Left lung (tissue), 4 donors: ENCODE measurements at regions not wholly inside any gene's neighbourhood (a gene's known extent, or its start where the extent isn't known, plus 50 kb on each side); places are given as distances from the start of the nearest gene placed in this dataset.

Experiments used
- ATAC-seq: fragments of 200-7000 bp; cut with Tn5 transposase; one replicate; pipeline ENCODE4 v1.9.1; 2020; ENCODE audit warnings: moderate library complexity
- DNase-seq, 4 donors: peaks; one replicate each; pipeline ENCODE4 v3.0.0-alpha.2; 2013 to 2020
- H3K27ac ChIP-seq, 2 donors: fragments of 200-600 bp; sonication (generic) in 1 of 2; one replicate each; pipeline versions ENCODE4 v1.5.0 to v1.8.0; 2020 to 2021
- H3K27me3 ChIP-seq, 2 donors: fragments of 200-600 bp; sonication (generic) in 1 of 2; one replicate each; pipeline versions ENCODE4 v1.5.0 to v1.8.0; 2020 to 2021
- H3K36me3 ChIP-seq, 2 donors: fragments of 200-600 bp; sonication (generic) in 1 of 2; one replicate each; pipeline versions ENCODE4 v1.5.0 to v1.8.0; 2020 to 2021
- H3K4me1 ChIP-seq, 2 donors: fragments of 200-600 bp; one replicate each; pipeline ENCODE4 v1.8.0; 2021
- H3K4me3 ChIP-seq, 2 donors: fragments of 200-600 bp; sonication (generic) in 1 of 2; one replicate each; pipeline versions ENCODE4 v1.5.0 to v1.8.0; 2020 to 2021; ENCODE audit warnings: mild to moderate bottlenecking in 1 of 2
- H3K9me3 ChIP-seq, 2 donors: fragments of 200-600 bp; sonication (generic) in 1 of 2; one replicate each; pipeline versions ENCODE4 v1.5.0 to v1.8.0; 2020 to 2021
- intact Hi-C, 2 donors: fragments of 100-400 bp; cut with DNase I; formaldehyde crosslinking; loops; one replicate each; pipeline versions ENCODE4 v1.11.2 to v1.14.2; 2022
- TF ChIP-seq, protein P1 (sequence below), 2 donors: fragments of 200-600 bp; sonication (generic) in 1 of 2; IDR thresholded peaks; one replicate each; pipeline versions ENCODE4 v1.5.0 to v1.8.0; 2021; ENCODE audit warnings: antibody characterized with exemption in 2 of 2
- donor health status: DM: no; HTN: yes; CAD: no.
- donor health status: DM: no; HTN: no; CAD: no.

DNA sequence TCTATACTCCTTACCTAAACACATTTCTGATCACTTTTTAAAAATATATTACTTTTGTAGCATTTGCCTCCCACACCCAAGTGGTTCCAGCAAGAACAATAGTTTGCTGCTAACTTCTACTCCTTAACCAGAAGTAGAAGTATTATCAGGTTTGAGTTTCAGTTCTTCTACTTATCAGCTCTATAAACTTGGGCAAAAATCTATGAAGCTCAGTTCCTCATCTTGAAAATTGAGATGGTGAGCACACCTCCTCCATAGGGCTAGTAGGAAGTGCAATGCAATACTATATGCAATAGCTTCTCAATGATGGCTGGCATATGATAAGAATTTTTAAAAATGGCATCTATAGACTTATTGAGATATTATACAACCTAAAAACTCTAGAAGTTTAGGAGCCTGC is 283.7 kb downstream of the TLR4 start:
- intact Hi-C loops: no loop called here
- ATAC-seq (no peak), DNase-seq (no peak)
- Histone ChIP-seq H3K36me3 (no peaks in the 10 kb centered on the region), H3K4me1 (no peaks in the 10 kb centered on the region), H3K27ac (no peak overlapping the region), H3K9me3 (no peaks in the 10 kb centered on the region), H3K4me3 (no peak overlapping the region), H3K27me3 (no peaks in the 10 kb centered on the region)
- TF ChIP-seq, protein P1, sequence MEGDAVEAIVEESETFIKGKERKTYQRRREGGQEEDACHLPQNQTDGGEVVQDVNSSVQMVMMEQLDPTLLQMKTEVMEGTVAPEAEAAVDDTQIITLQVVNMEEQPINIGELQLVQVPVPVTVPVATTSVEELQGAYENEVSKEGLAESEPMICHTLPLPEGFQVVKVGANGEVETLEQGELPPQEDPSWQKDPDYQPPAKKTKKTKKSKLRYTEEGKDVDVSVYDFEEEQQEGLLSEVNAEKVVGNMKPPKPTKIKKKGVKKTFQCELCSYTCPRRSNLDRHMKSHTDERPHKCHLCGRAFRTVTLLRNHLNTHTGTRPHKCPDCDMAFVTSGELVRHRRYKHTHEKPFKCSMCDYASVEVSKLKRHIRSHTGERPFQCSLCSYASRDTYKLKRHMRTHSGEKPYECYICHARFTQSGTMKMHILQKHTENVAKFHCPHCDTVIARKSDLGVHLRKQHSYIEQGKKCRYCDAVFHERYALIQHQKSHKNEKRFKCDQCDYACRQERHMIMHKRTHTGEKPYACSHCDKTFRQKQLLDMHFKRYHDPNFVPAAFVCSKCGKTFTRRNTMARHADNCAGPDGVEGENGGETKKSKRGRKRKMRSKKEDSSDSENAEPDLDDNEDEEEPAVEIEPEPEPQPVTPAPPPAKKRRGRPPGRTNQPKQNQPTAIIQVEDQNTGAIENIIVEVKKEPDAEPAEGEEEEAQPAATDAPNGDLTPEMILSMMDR (IDR thresholded peaks at IDR 0.05): no peak

DNA sequence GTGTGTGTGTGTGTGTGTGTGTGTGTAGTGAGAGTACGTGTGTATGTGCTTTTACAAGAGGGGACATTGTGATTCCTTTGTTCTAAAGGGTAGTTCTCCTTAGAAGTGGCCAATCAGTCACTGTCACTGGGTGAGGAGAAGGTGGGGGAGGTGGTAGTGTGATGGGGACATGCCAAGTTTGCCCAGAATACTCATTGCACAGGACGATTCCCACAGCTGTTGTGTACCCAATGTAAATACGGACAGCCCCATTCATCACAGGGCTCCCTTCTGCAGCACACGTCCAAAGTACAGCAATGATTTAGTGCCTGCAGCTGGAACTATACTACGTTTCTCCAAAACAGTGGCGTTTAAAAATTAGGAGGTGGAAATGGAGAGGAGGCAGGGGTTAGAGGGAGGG is 287.8 kb downstream of the TLR4 start:
- ATAC-seq (no peak), DNase-seq (no peak)
- H3K9me3 ChIP-seq: no peaks in the 10 kb centered on the region
- no peaks in the 10 kb centered on the region for H3K36me3 ChIP-seq
- H3K4me3 ChIP-seq: no peak overlapping the region
- no peaks in the 10 kb centered on the region for H3K4me1 ChIP-seq
- intact Hi-C loops: no loop called here
- TF ChIP-seq, protein P1 (IDR thresholded peaks at IDR 0.05): no peak
- H3K27me3 ChIP-seq: no peaks in the 10 kb centered on the region
- H3K27ac ChIP-seq: no peak overlapping the region

DNA sequence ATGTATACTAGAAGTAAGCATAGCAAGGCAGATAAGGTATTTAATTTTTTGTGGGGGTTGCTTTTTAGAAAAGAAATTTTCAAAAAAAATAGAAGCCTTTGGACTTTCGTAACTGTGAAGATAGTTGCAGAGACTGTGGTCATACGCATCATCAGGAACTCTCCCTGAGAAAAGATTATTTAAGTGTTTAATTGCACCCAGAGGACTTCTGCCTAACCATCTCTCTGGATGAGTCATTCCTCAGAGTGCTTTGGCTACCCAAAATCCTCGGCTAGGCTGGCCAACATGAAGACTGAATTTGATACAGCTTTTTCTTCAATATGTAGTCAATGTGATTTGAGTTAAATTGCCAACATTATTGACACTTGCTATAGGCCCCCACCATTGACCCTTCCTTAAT is 296.4 kb downstream of the TLR4 start:
- no peak for ATAC-seq
- H3K4me1 ChIP-seq: no peaks in the 10 kb centered on the region
- TF ChIP-seq, protein P1 (IDR thresholded peaks at IDR 0.05): no peak
- intact Hi-C loops: no loop called here
- H3K27ac ChIP-seq: no peak overlapping the region
- H3K27me3 ChIP-seq: no peaks in the 10 kb centered on the region
- no peak overlapping the region for H3K4me3 ChIP-seq
- no peak for DNase-seq
- H3K9me3 ChIP-seq: no peaks in the 10 kb centered on the region
- no peaks in the 10 kb centered on the region for H3K36me3 ChIP-seq

DNA sequence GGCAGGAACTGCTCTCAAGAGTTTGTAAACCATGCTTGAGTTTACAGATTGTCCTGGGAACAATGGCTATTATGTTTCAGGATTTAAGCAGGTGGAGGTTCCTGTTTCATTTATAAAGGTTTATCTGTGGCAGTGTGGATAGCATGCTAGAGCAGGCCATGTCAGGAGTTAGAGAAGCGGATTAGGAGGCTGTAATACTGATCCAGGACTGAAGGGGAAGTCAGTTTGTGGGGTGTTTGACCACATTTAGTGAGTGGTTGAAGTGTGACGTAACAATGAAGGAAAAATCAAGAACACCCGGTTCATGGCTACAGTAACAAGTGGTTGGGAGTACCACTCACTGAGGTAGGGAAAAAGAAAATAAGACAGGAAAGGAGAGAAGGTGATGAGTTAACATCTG is 299.0 kb downstream of the TLR4 start:
- no peaks in the 10 kb centered on the region for H3K9me3 ChIP-seq
- TF ChIP-seq, protein P1 (IDR thresholded peaks at IDR 0.05): no peak
- H3K27ac ChIP-seq: no peak overlapping the region
- no peaks in the 10 kb centered on the region for H3K4me1 ChIP-seq
- ATAC-seq: no peak
- H3K36me3 ChIP-seq: no peaks in the 10 kb centered on the region
- intact Hi-C loops: no loop called here
- no peak overlapping the region for H3K4me3 ChIP-seq
- DNase-seq: no peak
- H3K27me3 ChIP-seq: no peaks in the 10 kb centered on the region

DNA sequence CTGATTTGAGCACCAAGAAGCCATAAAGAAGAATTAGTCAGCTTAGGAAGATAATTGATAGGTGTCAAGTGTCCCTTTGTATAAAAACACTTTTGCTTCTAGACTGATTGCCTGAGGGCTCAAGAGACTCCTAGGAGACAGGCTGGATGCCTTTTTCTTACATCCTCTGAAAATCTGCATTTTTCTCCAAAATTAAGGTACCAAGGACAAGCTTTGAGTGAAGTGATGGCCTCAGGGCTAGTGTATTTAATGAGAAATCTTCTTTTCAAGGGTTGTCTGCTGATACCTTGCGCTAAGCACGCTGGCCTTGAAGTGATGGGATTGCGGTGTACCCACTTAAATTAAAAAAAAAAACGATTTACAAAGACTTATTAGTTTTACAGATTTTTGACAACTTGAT is 304.0 kb downstream of the TLR4 start:
- no peaks in the 10 kb centered on the region for H3K27me3 ChIP-seq
- H3K4me1 ChIP-seq: no peaks in the 10 kb centered on the region
- H3K9me3 ChIP-seq: no peaks in the 10 kb centered on the region
- no peak overlapping the region for H3K4me3 ChIP-seq
- no peak for ATAC-seq
- no peak for DNase-seq
- intact Hi-C loops: no loop called here
- no peaks in the 10 kb centered on the region for H3K36me3 ChIP-seq
- no peak overlapping the region for H3K27ac ChIP-seq
- TF ChIP-seq, protein P1 (IDR thresholded peaks at IDR 0.05): no peak
